ENCODE measurements at regions not wholly inside any gene's neighbourhood (a gene's known extent, or its start where the extent isn't known, plus 50 kb on each side); places are given as distances from the start of the nearest gene placed in this dataset.

- TF ChIP-seq CTCF (IDR thresholded peaks at IDR 0.05; ENCODE audit: poor library complexity, severe bottlenecking) (no peak), TAF1 (IDR thresholded peaks at IDR 0.05; ENCODE audit: low read depth) (no peak), POLR2AphosphoS5 (IDR thresholded peaks at IDR 0.05) (no peak), RAD21 (conservative IDR thresholded peaks at IDR 0.05) (no peak), EP300 (conservative IDR thresholded peaks at IDR 0.05; ENCODE audit: poor library complexity, severe bottlenecking) (no peak), EZH2 (IDR thresholded peaks at IDR 0.05; ENCODE audit: borderline replicate concordance, insufficient read depth, low read length, poor library complexity, severe bottlenecking) (no peak), MXI1 (conservative IDR thresholded peaks at IDR 0.05; ENCODE audit: poor library complexity, severe bottlenecking) (no peak)
Observed at GRCh38 chr2:120990451-120990871, 254.8 kb downstream of the GLI2 start.

All from neural cell (in vitro differentiated cells).